ENCODE measurements at regions not wholly inside any gene's neighbourhood (a gene's known extent, or its start where the extent isn't known, plus 50 kb on each side); places are given as distances from the start of the nearest gene placed in this dataset.
"Not testable (repeated sequence)": the region's sequence is repeated elsewhere in the genome, so short reads cannot be mapped to it uniquely, and the experiment has no call there.

DNA sequence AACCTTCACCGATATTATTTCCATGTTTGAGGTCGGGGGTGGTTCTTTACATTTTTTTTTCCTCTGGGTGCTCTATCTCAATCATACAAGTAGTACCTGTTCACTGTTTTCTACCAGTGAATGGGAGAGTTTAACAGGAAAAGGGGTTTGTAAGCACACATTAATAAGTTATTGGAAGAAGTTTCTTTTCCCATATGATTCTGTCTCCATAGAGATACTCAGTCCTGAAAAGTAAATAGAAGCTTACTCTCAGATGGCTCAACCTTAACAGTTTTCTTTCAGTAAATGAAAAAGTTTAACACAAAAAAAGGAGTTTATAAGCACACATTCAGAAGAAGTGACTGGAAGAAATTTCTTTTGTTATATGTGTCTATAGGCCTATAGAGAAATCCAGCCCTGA is 995.6 kb upstream of the SLC39A10 start:
- H3K4me3 ChIP-seq (ENCODE audit: low read length), result no peak overlapping the region

DNA sequence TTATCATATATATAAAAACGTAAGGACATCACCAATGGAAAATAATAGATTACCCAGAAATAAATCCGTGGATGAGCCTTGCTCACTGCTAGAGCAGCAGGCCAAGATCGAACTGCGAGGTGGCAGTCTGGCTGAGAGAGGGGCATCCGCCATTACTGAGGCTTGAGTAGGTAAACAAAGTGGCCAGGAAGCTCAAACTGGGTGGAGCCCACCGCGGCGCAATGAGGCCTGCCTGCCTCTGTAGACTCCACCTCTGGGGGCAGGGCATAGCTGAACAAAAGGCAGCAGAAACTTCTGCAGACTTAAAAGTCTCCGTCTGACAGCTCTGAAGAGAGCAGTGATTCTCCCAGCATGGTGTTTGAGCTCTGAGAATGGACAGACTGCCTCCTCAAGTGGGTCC is 1018.0 kb upstream of the SLC39A10 start:
- DNase-seq; H3K4me2 ChIP-seq (ENCODE audit: low read depth, low read length); H3K36me3 ChIP-seq (replicated peaks; ENCODE audit: insufficient read depth, low read length); H3K4me1 ChIP-seq (ENCODE audit: low read length); H3K4me3 ChIP-seq (ENCODE audit: low read length); H3K9ac ChIP-seq (ENCODE audit: low read length); H3K9me3 ChIP-seq (replicated peaks; ENCODE audit: insufficient read depth, low read length); H3K27me3 ChIP-seq (replicated peaks; ENCODE audit: insufficient read depth, low read length); H3F3A ChIP-seq (ENCODE audit: insufficient read depth, low read length); H3K9me2 ChIP-seq (replicated peaks; ENCODE audit: insufficient read depth, low read length); H3K79me2 ChIP-seq (ENCODE audit: low read length); H4K20me1 ChIP-seq (ENCODE audit: insufficient read depth, low read length); H3K27ac ChIP-seq (ENCODE audit: low read length); H2AFZ ChIP-seq (ENCODE audit: low read length): not testable (repeated sequence)

More for the DNA sequence above, 995.6 kb upstream of the SLC39A10 start:
- no peaks in the 10 kb centered on the region for H3K79me2 ChIP-seq (ENCODE audit: low read length)
- no peaks in the 10 kb centered on the region for H3F3A ChIP-seq (ENCODE audit: insufficient read depth, low read length)
- H3K9ac ChIP-seq (ENCODE audit: low read length), result no peak overlapping the region
- no peaks in the 10 kb centered on the region for H3K9me3 ChIP-seq (replicated peaks; ENCODE audit: insufficient read depth, low read length)
- H2AFZ ChIP-seq (ENCODE audit: low read length), result no peak overlapping the region
- H3K9me2 ChIP-seq (replicated peaks; ENCODE audit: insufficient read depth, low read length), result no peaks in the 10 kb centered on the region
- no peak overlapping the region for H3K4me2 ChIP-seq (ENCODE audit: low read depth, low read length)
- DNase-seq, result no peak
- H3K4me1 ChIP-seq (ENCODE audit: low read length), result no peaks in the 10 kb centered on the region
- H3K27ac ChIP-seq (ENCODE audit: low read length), result no peak overlapping the region
- no peaks in the 10 kb centered on the region for H4K20me1 ChIP-seq (ENCODE audit: insufficient read depth, low read length)
- TF ChIP-seq, protein P1, sequence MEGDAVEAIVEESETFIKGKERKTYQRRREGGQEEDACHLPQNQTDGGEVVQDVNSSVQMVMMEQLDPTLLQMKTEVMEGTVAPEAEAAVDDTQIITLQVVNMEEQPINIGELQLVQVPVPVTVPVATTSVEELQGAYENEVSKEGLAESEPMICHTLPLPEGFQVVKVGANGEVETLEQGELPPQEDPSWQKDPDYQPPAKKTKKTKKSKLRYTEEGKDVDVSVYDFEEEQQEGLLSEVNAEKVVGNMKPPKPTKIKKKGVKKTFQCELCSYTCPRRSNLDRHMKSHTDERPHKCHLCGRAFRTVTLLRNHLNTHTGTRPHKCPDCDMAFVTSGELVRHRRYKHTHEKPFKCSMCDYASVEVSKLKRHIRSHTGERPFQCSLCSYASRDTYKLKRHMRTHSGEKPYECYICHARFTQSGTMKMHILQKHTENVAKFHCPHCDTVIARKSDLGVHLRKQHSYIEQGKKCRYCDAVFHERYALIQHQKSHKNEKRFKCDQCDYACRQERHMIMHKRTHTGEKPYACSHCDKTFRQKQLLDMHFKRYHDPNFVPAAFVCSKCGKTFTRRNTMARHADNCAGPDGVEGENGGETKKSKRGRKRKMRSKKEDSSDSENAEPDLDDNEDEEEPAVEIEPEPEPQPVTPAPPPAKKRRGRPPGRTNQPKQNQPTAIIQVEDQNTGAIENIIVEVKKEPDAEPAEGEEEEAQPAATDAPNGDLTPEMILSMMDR (IDR thresholded peaks at IDR 0.05; ENCODE audit: low read length), result no peak
- H3K27me3 ChIP-seq (replicated peaks; ENCODE audit: insufficient read depth, low read length), result no peaks in the 10 kb centered on the region
- H3K36me3 ChIP-seq (replicated peaks; ENCODE audit: insufficient read depth, low read length), result no peaks in the 10 kb centered on the region

DNA sequence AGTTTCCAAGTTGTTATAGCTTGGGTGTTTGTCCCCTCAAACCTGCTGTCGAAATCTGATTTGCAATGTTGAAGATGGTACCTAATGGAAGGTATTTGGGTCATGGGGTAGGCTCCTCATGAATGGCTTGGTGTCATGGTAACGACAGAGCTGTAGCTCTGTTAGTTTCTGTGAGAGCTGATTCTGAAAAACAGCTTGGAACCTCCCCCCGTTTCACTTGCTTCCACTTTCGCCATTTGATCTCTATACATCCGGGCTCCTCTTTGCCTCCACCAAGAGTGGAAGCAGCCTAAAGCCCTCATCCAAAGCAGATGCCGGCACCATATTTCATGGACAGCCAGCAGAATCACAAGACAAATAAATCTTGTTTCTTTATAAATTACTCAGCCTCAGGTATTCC is 1035.1 kb upstream of the SLC39A10 start:
- no peaks in the 10 kb centered on the region for H3F3A ChIP-seq (ENCODE audit: insufficient read depth, low read length)
- no peak for DNase-seq
- no peaks in the 10 kb centered on the region for H3K79me2 ChIP-seq (ENCODE audit: low read length)
- no peaks in the 10 kb centered on the region for H3K9me3 ChIP-seq (replicated peaks; ENCODE audit: insufficient read depth, low read length)
- no peaks in the 10 kb centered on the region for H4K20me1 ChIP-seq (ENCODE audit: insufficient read depth, low read length)
- H3K27ac ChIP-seq (ENCODE audit: low read length), result no peak overlapping the region
- no peaks in the 10 kb centered on the region for H3K9me2 ChIP-seq (replicated peaks; ENCODE audit: insufficient read depth, low read length)
- H3K4me2 ChIP-seq (ENCODE audit: low read depth, low read length), result no peak overlapping the region
- H3K27me3 ChIP-seq (replicated peaks; ENCODE audit: insufficient read depth, low read length), result no peaks in the 10 kb centered on the region
- H2AFZ ChIP-seq (ENCODE audit: low read length), result no peak overlapping the region
- TF ChIP-seq EZH2phosphoT487 (IDR thresholded peaks at IDR 0.05; ENCODE audit: low read length) (no peak), EZH2 (optimal IDR thresholded peaks at IDR 0.05; ENCODE audit: low read depth, low read length) (no peak)
- TF ChIP-seq, protein P1 (IDR thresholded peaks at IDR 0.05; ENCODE audit: low read length), result no peak
- no peaks in the 10 kb centered on the region for H3K36me3 ChIP-seq (replicated peaks; ENCODE audit: insufficient read depth, low read length)
- H3K9ac ChIP-seq (ENCODE audit: low read length), result no peak overlapping the region
- H3K4me1 ChIP-seq (ENCODE audit: low read length), result no peaks in the 10 kb centered on the region
- no peak overlapping the region for H3K4me3 ChIP-seq (ENCODE audit: low read length)

DNA sequence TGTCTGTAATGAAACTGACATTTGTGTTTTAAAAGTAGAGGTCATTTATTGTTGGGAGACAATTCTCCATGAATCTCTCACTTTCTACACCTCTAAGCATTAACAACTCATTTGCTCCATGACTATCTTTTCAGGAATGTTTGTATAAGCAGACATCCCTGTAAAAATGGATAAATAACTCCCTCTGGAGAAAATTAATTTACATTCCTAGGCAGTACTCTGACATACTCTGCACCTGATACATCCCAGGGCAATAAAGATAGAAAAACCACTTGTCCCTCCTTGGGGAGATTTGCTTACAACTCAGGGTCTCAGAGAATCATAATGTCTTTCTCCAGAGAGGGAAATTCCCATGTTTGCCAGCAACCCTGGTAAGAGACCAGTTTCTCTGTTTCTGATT is 1037.7 kb upstream of the SLC39A10 start:
- H3K4me3 ChIP-seq (ENCODE audit: low read length), result no peak overlapping the region
- H3K9ac ChIP-seq (ENCODE audit: low read length), result no peak overlapping the region
- no peak overlapping the region for H3K27ac ChIP-seq (ENCODE audit: low read length)
- no peaks in the 10 kb centered on the region for H3K79me2 ChIP-seq (ENCODE audit: low read length)
- no peak overlapping the region for H3K4me2 ChIP-seq (ENCODE audit: low read depth, low read length)
- no peak for TF ChIP-seq EZH2 (optimal IDR thresholded peaks at IDR 0.05; ENCODE audit: low read depth, low read length)
- TF ChIP-seq, protein P1 (IDR thresholded peaks at IDR 0.05; ENCODE audit: low read length), result no peak
- TF ChIP-seq EZH2phosphoT487 (IDR thresholded peaks at IDR 0.05; ENCODE audit: low read length), result no peak
- H4K20me1 ChIP-seq (ENCODE audit: insufficient read depth, low read length), result no peaks in the 10 kb centered on the region
- no peak for DNase-seq
- H3K9me2 ChIP-seq (replicated peaks; ENCODE audit: insufficient read depth, low read length), result no peaks in the 10 kb centered on the region
- no peaks in the 10 kb centered on the region for H3K9me3 ChIP-seq (replicated peaks; ENCODE audit: insufficient read depth, low read length)
- H3K27me3 ChIP-seq (replicated peaks; ENCODE audit: insufficient read depth, low read length), result no peaks in the 10 kb centered on the region
- no peaks in the 10 kb centered on the region for H3F3A ChIP-seq (ENCODE audit: insufficient read depth, low read length)
- H2AFZ ChIP-seq (ENCODE audit: low read length), result no peak overlapping the region
- no peaks in the 10 kb centered on the region for H3K36me3 ChIP-seq (replicated peaks; ENCODE audit: insufficient read depth, low read length)
- no peaks in the 10 kb centered on the region for H3K4me1 ChIP-seq (ENCODE audit: low read length)
